ENCODE measurements at regions not wholly inside any gene's neighbourhood (a gene's known extent, or its start where the extent isn't known, plus 50 kb on each side); places are given as distances from the start of the nearest gene placed in this dataset.

- Mint-ChIP-seq H3K4me3 (ENCODE audit: unreplicated experiment) (no peak overlapping the region), H3K27me3 (ENCODE audit: unreplicated experiment) (peaks cover 46% of the 10 kb centered on the region), H3K9me3 (ENCODE audit: unreplicated experiment) (peaks cover 29% of the 10 kb centered on the region), H3K36me3 (ENCODE audit: unreplicated experiment) (peaks cover 5% of the 10 kb centered on the region), H3K4me1 (ENCODE audit: unreplicated experiment) (no peaks in the 10 kb centered on the region), H3K27ac (ENCODE audit: unreplicated experiment) (no peak overlapping the region)
- DNase-seq (ENCODE audit: extremely low spot score, unreplicated experiment), result no peak
- TF ChIP-seq CTCF (IDR thresholded peaks at IDR 0.05), result no peak
Measured at GRCh38 chr2:538646-539045, 138.6 kb downstream of the TMEM18 start.

- DNase-seq (ENCODE audit: extremely low spot score, unreplicated experiment), result no peak
- TF ChIP-seq CTCF (IDR thresholded peaks at IDR 0.05), result peak; percentile 37
- H3K9me3 Mint-ChIP-seq (ENCODE audit: unreplicated experiment), result peaks cover 37% of the 10 kb centered on the region
- H3K4me3 Mint-ChIP-seq (ENCODE audit: unreplicated experiment), result no peak overlapping the region
- no peaks in the 10 kb centered on the region for H3K4me1 Mint-ChIP-seq (ENCODE audit: unreplicated experiment)
- no peak overlapping the region for H3K27ac Mint-ChIP-seq (ENCODE audit: unreplicated experiment)
- H3K36me3 Mint-ChIP-seq (ENCODE audit: unreplicated experiment), result peaks cover 5% of the 10 kb centered on the region
- H3K27me3 Mint-ChIP-seq (ENCODE audit: unreplicated experiment), result peaks cover 27% of the 10 kb centered on the region
Measured at GRCh38 chr2:535222-535621, 142.0 kb downstream of the TMEM18 start.

GRCh38 chr2:529852-530251, 147.4 kb downstream of the TMEM18 start:
- Mint-ChIP-seq H3K36me3 (ENCODE audit: unreplicated experiment) (peaks cover 3% of the 10 kb centered on the region), H3K27me3 (ENCODE audit: unreplicated experiment) (peaks cover 3% of the 10 kb centered on the region)

GRCh38 chr2:529424-529823, 147.8 kb downstream of the TMEM18 start:
- peaks cover 3% of the 10 kb centered on the region for H3K36me3 Mint-ChIP-seq (ENCODE audit: unreplicated experiment)
- H3K27ac Mint-ChIP-seq (ENCODE audit: unreplicated experiment), result no peak overlapping the region
- no peak overlapping the region for H3K4me3 Mint-ChIP-seq (ENCODE audit: unreplicated experiment)
- H3K4me1 Mint-ChIP-seq (ENCODE audit: unreplicated experiment), result peaks cover 5% of the 10 kb centered on the region
- H3K9me3 Mint-ChIP-seq (ENCODE audit: unreplicated experiment), result peaks cover 17% of the 10 kb centered on the region
- peaks cover 3% of the 10 kb centered on the region for H3K27me3 Mint-ChIP-seq (ENCODE audit: unreplicated experiment)
- TF ChIP-seq CTCF (IDR thresholded peaks at IDR 0.05), result peak; percentile 67
- no peak for DNase-seq (ENCODE audit: extremely low spot score, unreplicated experiment)

More at GRCh38 chr2:529852-530251, 147.4 kb downstream of the TMEM18 start:
- peaks cover 3% of the 10 kb centered on the region for H3K4me1 Mint-ChIP-seq (ENCODE audit: unreplicated experiment)
- DNase-seq (ENCODE audit: extremely low spot score, unreplicated experiment), result no peak
- H3K9me3 Mint-ChIP-seq (ENCODE audit: unreplicated experiment), result peaks cover 17% of the 10 kb centered on the region
- no peak overlapping the region for H3K4me3 Mint-ChIP-seq (ENCODE audit: unreplicated experiment)
- no peak for TF ChIP-seq CTCF (IDR thresholded peaks at IDR 0.05)
- H3K27ac Mint-ChIP-seq (ENCODE audit: unreplicated experiment), result no peak overlapping the region

GRCh38 chr2:527581-527980, 149.6 kb downstream of the TMEM18 start:
- Mint-ChIP-seq H3K27me3 (ENCODE audit: unreplicated experiment) (peaks cover 3% of the 10 kb centered on the region), H3K9me3 (ENCODE audit: unreplicated experiment) (peaks cover 17% of the 10 kb centered on the region), H3K4me3 (ENCODE audit: unreplicated experiment) (no peak overlapping the region), H3K36me3 (ENCODE audit: unreplicated experiment) (peaks cover 3% of the 10 kb centered on the region), H3K4me1 (ENCODE audit: unreplicated experiment) (peaks cover 11% of the 10 kb centered on the region), H3K27ac (ENCODE audit: unreplicated experiment) (no peak overlapping the region)
- no peak for TF ChIP-seq CTCF (IDR thresholded peaks at IDR 0.05)
- DNase-seq (ENCODE audit: extremely low spot score, unreplicated experiment), result no peak
